ENCODE measurements at regions not wholly inside any gene's neighbourhood (a gene's known extent, or its start where the extent isn't known, plus 50 kb on each side); places are given as distances from the start of the nearest gene placed in this dataset.

GRCh38 chr4:86511590-86511989 lies 82.5 kb upstream of the PTPN13 start:
- TF ChIP-seq EZH2phosphoT487 (IDR thresholded peaks at IDR 0.05; ENCODE audit: insufficient read depth, low read depth) (no peak), EZH2 (IDR thresholded peaks at IDR 0.05; ENCODE audit: insufficient read depth, poor library complexity, severe bottlenecking) (no peak)
